GM20000 (cell line): ENCODE measurements at regions not wholly inside any gene's neighbourhood (a gene's known extent, or its start where the extent isn't known, plus 50 kb on each side); places are given as distances from the start of the nearest gene placed in this dataset.

Experiments
- DNase-seq: peaks from one replicate; pipeline ENCODE4 v3.0.0; 2012; ENCODE audit warnings: low spot score
- TF ChIP-seq, protein P1 (sequence below): IDR thresholded peaks from 2 replicates; pipeline ENCODE4 v1.5.1; 2012; ENCODE audit warnings: mild to moderate bottlenecking, control low read depth; ENCODE audit errors: extremely low read depth, missing control alignments

DNA sequence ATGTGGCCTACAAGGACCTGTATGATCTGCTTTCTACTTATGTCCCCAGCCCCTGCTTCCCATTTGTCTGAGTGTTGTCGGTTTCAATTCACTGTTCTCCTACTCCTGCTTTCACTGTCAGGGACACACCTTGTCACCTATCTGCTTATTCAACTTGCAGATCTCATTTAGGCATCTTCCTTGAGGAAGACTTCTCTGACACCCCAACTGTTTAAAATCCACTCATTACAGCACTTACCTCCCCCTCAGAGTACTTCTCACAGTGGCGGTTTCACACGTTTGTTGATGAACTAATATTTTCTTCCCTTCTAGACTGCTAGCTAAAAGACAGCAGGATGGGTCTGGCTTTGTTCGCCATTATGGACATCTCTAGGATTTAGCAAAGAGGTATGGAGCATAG is 279.9 kb upstream of the TET2 start:
- DNase-seq, result no peak
- TF ChIP-seq, protein P1, sequence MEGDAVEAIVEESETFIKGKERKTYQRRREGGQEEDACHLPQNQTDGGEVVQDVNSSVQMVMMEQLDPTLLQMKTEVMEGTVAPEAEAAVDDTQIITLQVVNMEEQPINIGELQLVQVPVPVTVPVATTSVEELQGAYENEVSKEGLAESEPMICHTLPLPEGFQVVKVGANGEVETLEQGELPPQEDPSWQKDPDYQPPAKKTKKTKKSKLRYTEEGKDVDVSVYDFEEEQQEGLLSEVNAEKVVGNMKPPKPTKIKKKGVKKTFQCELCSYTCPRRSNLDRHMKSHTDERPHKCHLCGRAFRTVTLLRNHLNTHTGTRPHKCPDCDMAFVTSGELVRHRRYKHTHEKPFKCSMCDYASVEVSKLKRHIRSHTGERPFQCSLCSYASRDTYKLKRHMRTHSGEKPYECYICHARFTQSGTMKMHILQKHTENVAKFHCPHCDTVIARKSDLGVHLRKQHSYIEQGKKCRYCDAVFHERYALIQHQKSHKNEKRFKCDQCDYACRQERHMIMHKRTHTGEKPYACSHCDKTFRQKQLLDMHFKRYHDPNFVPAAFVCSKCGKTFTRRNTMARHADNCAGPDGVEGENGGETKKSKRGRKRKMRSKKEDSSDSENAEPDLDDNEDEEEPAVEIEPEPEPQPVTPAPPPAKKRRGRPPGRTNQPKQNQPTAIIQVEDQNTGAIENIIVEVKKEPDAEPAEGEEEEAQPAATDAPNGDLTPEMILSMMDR, result no peak

DNA sequence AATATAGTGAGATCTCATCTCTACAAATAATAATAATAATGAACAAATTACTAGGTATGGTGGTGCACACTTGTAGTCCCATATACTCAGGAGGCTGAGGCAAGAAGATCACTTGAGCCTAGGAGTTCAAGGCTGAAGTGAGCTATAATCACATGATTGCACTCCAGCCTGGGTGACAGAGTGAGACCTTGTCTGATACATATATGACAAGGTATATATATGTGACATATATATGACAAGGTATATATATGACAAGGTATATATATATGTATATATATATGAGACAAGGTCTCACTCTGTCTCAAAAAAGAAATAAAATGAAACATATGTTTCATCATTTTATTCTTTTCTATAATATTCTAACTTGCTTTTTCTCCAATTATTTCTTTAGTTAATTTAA is 278.1 kb upstream of the TET2 start:
- TF ChIP-seq, protein P1, result no peak
- no peak for DNase-seq

- TF ChIP-seq, protein P1, result no peak
- peak; percentile 53 for DNase-seq
Observed at GRCh38 chr4:104868958-104869357, 277.7 kb upstream of the TET2 start.

DNA sequence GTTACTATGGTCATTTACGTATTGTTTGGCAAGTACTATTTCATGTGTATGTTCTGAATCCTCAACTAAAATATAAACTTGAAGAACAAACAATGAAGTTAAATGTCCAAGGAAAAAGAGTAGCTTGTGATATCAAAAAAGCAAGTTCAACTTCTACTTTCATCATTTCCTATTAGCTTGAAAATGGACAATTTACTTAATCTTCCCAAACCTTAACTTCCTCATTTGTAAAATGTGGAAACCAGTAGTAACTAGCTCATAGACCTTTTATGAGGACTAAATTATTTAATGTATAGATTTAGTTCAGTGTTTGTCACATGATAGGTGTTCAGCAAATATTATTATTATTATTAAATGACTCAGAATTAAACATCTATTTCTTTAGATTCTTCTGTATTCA is 276.8 kb upstream of the TET2 start:
- DNase-seq, result no peak

GRCh38 chr4:104870495-104871233 is 276.0 kb upstream of the TET2 start:
- TF ChIP-seq, protein P1, result no peak
- no peak for DNase-seq

More for the DNA sequence above, 276.8 kb upstream of the TET2 start:
- TF ChIP-seq, protein P1, result no peak

- no peak for DNase-seq
- TF ChIP-seq, protein P1, result no peak
Observed at GRCh38 chr4:104878936-104879335, 267.7 kb upstream of the TET2 start.

DNA sequence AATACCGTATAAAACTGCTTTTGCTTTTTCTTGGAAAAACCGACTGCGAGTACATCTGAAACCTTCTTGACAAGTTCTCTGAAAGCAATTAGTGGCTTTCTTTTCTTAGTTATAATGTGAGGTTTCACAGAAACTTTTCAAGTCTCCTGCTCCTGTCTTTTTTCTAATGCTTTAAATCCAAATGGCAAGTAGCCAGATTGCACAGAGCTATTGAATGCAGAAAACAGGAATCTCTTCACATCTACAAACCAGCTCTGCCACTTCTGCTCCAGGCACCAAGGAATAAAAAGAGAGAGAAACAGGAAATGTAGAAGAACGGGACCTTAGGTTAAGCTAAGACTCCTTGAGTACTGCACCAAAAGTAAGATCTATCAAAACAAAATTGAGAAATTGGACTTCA is 267.3 kb upstream of the TET2 start:
- no peak for DNase-seq
- TF ChIP-seq, protein P1, result no peak
